CD4-positive, alpha-beta T cell treated with Interleukin-17A for 1 hour (primary cell): ENCODE measurements at regions not wholly inside any gene's neighbourhood (a gene's known extent, or its start where the extent isn't known, plus 50 kb on each side); places are given as distances from the start of the nearest gene placed in this dataset.

Source experiments
- DNase-seq: peaks from one replicate; pipeline ENCODE4 v3.0.0-alpha.2; 2020

DNA sequence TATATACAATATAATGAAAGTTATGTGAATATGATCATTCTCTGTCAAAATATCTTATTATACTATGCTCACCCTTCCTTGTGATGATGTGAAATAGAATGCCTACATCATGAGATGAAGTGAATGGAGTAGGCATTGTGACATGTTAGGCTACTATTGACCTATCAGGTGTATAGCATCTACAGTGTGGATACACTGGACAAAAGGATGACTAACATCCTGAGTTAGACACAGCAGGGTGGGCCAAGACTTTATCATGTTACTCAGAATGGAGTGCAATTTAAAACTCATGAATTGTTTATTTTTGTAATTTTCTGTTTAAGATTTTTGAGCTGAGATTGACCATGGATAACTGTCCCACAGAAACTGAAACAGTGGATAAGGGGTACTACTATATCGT lies 53.4 kb upstream of the NAV3 start:
- DNase-seq = no peak

DNA sequence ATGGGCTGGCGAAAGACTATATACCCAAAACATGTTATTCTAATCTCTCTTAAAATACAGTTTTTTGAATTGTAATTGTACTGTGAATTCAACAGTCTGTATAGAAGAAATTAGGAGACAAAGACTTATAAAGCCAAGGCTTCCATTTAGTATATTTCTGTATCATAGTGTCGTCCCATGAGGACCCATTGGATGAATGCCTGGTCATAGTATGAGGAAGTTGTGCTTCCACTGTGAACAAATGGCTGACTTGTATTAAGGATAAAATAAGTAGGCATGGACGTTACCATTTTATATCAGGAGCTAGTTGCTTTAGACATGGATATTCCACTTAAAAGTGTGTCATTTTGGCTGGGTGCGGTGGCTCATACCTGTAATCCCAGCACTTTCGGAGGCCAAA lies 55.9 kb upstream of the NAV3 start:
- no peak for DNase-seq

DNA sequence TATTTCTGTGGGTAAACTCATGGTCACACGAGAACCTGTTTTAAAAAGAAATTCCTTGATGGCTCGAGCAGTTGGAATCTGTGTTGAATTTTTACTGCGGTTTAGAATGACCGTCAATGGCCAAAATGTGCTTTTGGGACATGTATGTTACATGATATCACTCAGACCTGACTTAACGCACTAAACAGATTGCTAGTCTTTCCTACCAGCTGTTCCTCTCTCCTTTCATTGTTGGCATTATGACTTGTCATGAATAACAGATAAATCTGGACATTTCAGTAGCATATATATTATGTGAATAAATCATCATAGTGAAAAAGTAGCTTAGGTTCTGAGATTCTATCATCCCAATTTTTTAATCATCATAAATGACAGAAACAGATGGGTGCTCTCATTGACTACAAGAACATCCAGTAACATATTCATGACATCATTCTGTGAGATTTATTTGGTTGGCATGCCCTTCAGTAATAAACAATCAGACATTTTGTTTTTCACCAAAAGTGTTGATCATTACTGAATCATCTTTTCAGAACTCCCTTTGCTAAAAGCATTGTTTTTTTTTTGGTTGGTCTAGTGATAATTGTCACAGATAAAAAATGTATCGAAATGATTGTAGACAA lies 57.9 kb upstream of the NAV3 start:
- DNase-seq = no peak

DNA sequence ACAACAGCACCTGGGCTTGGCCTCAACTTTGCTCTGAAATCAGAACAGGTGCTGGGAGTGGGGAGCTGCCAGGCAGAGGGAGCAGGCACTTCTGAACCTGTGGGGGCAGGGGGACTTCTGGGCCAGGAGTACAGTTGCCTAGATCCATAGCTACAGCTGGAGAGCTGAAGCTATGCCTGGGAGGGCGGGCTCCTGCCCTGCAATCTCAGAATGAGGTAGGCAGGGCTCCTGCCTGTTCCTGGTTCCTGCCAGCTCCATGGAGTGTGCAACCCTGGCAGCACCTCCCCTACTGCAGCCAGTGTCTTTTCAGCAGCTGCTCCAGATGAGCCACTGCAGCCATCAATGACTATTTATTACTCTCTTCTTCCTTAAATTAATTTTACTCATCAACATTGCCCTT lies 62.1 kb upstream of the NAV3 start:
- no peak for DNase-seq

DNA sequence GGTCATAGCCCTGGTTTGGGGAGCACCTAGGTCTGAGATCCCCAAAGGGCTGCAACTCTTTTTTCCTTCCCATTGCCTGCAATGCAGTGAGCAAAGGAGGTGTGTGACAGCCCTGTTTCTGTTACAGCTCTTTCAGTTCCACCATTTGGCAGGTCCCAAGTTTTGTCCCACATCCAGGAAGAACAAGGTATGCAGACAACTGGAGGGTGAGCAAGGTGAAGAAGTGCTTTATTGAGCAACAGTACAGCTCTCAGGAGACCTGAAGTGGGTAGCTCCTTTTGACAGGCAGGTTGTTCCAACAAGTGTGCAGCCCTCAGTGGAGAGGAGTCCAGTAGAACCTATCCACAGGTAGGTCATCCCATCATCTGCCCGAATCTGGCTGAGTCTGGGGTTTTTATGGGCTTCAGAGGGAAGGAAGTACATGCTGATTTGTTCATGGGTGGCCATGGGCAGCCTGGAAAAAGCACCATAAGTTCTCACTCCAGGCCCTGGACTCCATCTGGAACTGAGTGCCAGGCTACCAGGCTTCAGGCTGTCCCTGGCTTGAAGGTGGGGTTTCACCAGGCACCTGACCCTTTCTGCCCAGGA lies 62.8 kb upstream of the NAV3 start:
- no peak for DNase-seq

DNA sequence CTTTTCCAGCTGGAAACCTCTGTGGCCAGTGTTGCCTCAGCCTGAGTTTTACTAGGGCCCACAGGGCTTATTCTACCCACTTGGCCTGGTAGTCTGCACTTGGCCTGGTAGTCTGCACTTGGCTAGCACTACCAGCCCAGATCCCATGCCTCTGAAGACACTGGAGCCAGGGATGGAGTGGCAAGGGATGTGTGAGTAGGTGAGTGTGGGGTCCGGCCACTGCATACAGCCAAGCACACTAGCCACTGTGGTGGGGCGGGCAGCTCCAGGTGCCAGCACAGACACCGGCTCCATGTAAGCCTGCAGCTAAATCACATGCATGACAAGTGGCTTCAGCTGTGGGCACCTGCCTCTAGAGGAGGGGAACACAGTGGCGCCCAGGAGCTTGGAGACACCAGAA lies 63.4 kb upstream of the NAV3 start:
- DNase-seq = no peak

DNA sequence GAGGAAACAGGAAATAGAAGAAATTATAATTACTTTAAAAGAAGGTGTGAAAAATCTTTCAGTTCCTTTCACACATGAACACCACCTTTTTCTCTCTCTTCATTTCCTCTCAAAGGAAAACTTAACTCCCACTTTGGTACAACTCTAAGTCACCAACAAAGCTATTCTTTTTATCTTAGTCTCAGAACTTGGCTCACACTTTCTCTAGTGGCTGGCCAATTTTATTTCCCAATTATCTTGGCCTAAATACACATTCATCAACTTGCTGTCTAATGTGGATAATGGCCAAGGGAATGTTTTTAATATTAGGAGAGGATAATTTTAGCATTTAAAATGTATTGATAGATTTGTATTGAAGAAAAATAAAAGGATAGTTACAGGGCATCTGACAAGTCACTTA lies 64.5 kb upstream of the NAV3 start:
- DNase-seq = no peak

DNA sequence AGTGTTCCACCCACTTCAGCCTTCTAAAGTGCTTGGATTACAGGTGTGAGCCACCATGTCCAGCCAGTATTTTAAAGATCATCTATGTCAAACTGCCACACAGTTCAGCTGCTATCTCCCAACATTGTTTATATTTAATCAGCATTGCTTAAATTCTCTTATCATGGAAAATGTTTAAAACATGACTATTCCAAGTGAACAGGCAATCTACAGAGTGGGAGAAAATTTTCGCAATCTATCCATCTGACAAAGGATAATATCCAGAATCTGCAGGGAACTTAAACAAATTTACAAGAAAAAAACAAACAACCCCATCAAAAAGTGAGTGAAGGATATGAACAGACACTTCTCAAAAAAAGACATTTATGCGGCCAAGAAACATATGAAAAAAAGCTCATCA lies 69.4 kb upstream of the NAV3 start:
- no peak for DNase-seq

DNA sequence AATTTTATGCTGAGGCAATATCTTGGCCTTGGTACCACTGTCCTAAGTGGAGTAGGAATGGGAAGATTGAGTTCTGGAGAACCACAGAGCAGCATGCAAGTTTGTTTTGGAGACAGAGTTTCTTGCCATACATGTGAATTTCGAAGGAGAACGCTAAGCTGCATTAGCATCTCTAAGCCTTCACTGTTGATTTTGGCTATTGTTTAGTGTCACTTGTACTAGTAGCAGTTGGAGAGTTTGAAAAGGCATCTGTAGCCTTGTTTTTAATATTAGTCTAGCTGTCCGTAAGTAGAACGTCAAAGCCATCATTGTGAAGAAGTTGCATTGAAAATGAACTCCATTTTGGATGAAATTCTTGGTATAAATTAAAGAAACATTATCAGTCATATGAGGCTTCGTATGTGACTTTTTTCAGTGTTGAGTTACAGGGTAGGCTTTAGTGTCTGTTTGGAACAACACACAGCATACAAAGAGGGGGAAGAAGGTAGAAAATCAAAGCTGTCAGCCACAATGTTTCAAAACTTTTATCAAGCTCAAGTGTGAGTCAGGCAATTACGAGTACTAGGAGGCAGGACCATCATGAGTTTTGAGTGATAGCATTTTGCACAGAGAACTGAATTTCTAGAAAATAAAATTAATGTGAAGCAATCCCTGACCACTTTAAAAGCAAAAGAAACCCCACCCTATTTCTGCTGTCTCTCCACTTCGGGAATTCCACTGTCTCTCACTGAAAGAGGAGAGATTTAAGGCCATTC lies 70.2 kb upstream of the NAV3 start:
- DNase-seq = no peak

DNA sequence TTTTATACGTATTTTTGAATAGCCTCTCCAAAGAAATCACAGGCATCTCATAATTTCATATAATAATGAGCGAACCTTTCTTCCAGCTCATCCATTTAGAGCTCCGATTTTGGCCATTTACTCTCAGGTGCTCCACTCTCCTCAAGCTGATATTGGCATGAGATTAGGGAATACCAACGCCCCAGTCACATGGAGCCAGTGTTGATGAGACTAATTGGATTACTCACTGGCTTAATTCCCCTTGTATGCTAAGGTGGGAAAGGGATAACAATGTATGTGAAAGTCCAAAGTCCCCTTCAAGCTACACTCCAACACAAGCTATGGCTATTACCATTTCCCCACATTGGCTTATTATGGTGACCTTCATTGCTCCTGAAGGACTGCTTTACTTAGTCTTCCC lies 76.6 kb upstream of the NAV3 start:
- no peak for DNase-seq

DNA sequence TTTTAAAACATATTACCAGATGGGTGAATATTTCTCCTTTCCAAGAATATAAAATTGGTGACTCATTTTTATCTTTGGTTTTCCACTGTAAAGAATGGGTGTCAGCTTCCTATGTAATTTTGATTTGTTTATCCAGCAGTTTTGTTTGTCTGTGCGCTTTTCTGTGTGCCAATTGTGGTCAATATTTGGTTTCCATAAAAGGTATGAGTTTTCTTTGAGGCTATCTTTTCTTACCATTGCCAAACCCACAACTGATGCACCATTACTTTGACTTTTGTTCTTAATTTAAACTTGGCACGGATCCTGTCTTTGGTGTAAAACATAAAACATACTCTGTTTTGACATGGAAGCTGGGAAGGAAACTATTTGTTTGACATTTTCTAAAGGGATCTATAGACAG lies 78.8 kb upstream of the NAV3 start:
- no peak for DNase-seq

DNA sequence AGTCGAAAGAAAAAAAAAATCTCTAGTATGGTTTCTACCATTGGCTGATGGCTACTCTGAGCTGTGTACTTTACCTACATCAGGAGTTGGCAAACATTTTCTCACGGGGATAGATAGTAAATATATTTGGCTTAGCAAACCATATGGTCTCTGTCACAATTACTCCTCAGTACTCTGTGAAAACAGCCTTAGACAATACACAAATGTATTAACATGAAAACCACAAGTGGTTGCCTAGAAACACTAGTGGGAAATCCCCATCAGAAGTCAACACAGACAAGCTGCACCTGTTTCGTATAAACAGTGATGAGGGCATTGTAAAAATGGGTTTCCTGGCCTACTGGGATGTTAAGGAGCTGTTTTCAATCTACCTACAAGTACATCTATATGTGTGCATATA lies 84.6 kb upstream of the NAV3 start:
- DNase-seq = peak; percentile 10

DNA sequence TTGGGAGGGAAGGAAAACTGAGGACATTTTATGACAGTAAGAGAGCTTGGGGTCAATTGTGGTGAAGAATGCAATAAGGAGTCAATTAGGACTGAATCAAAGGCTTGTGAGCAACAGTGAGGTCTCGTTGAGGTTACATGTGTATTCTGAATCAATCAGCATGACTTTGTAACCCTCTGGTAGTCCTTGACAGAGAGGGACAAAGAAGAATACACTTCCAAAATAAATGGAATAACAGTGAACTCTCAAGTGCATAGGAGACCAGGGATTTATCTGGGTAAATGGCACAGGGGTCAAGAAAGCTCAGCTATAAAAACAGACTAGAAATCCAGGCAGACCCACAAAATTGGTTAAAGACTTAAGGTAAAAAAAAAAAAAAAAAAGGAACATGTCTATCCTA lies 85.1 kb upstream of the NAV3 start:
- no peak for DNase-seq

DNA sequence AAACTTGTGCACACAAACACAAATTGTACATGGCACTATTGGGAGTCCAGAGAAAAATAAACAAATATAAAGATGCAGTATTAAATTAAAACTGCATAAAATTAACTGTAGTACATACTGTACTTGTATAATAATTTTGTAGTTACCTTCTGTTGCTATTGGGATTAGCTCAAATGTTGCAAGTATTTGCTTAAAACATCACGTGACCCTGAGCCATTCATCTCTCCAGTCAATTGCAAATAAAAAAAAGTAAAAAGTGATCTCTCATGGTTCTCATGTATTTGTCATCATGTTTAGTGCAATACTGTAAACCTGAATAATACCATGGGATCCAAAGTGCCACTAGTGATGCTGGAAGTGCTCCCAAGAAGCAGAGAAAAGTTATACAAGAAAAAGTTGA lies 88.1 kb upstream of the NAV3 start:
- no peak for DNase-seq

DNA sequence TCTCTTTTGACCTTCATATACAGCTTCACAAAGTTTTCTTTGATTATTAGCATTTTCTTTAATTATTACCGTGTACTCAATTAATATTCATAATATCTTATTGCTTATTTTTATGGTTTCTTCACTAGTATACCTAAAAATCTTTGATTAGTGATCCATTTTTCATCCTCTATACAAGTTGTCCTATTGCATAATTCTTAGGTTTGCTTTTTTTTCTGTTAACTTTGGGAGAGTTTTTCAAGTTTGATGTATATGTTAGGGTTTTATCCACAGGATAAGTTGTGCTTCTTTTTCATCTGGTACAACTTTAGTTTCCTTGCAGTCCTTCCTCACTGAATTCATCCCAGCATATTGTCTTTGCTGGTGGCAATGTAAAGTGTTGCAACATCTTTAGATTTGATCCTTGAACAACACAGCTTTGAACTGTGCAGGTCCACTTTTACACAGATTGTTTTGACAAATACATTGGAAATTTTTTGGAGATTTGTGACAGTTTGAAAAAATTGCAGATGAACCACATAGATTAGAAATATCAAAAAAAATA lies 88.6 kb upstream of the NAV3 start:
- no peak for DNase-seq

DNA sequence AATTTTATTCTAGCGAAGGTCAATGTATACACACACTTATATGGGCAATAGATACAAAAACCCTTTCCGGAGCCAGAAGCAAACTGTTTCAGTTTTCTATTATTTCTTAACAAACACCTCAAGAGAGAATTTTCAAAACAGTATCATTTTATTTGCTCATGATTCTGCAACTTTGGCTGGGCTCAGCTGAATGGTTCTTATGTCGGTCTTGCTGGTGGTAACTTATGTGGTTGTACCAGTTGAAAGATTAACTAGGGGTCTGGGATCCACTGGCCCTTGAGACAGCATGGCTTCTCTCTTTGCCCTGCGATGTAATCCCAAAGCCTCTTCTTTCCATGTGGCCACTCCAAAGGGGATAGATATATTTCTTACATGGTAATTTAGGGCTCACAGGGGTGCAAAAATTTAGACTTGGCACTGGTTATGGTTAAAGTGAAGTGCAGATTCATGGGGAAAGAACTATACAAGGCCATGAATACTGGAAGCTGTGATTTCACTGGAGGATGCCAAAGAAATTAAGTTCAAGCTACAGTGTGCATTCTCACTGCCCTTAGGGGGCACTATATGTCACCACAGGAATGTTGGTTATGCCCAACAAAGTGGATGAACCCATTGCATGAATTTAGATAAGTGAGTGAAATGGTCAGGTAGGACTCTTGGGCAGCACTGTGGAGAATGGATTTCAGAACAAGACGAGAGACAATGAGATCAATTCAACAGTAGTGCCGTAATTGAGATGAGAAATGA lies 94.3 kb upstream of the NAV3 start:
- DNase-seq = no peak

DNA sequence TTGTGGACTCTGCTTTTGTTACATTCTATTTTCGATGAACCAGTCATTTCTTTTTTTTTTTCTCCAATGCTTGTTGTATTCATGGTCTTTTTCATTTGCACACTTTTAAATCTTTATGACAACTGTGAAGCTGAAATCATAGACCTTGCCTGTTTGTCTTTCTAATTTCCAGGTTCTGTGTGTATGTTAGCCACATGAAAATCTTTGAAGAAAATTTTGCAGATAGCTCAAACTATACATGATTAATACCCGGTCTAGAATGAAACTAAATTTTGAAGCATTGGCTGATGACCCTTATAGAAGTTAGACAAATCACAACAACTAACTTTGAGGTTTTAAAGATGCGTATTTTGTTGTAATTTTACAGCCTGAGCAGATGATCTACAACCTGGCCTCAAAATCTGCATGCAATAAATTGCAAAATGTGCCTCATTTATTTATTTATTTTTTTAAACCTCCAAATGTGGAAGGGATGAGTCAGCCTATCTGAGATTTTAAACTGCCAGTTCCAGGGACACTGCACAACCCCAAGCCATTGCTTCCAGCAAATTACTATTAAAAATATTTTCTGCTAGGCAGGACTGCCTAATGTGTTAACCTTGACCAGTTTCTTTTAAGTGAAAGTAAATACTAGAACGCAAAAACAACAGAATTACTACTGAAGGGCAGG lies 96.3 kb upstream of the NAV3 start:
- no peak for DNase-seq

DNA sequence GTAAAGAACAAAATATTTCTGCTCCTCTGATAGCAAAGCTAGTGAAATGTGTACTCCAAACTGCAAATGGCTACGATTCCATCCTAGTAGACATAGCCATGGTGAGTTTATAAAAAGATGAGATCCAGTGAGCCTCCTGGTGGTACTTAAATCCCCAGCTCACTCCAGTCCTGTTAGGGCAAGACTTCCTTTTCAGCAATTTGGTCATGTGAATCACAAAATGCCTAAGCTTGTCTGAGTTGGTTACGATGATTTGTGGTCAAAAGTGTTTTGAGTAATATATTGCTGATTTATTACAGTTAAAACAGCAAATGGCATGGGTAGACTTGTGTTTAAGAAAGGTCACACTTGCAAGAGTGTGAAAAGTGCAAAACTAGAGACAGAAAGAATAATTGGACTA lies 102.7 kb upstream of the NAV3 start:
- DNase-seq = no peak

DNA sequence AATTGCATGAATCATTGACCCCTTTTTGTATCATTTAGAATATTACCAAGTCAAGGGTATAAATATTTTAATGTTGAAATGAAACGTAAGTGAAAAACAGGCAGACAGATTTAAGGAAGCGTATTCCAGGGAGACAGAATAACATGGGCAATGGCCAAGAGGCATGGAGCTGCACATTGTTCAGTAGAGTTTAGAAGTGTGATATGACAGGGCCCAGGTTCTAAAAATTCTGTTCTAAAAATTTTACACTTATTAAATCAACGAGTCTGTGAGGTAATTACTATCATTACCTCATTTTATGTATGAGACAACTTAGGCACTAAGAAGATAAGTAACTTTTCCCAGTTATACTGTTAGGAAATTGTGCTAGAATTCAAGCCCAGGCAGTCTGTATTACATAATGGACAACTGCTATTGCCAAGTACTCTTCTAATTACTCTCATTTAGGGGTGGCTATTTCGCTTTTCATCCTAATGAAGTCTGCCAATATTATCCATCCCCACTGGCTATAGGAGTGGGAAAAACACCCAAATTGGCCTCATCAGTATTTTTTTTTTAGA lies 103.2 kb upstream of the NAV3 start:
- no peak for DNase-seq

DNA sequence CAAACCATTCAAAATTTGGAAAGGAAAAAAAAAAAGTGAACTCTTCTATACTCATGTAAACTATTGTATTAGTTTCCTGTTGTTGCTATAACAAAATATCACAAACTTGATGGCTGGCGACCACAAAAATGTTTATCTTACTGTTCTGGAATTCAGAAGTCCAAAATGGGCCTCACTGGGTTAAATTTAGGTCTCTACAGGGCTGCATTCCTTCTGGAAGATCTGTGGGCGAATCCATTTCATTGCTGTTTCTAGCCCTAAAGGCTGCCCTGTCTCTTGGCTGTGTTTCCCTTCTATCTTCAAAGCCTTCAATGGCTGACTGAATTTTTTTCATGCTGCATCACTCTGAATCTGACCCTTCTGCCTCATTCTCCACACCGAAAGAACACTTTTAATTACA lies 105.1 kb upstream of the NAV3 start:
- no peak for DNase-seq

DNA sequence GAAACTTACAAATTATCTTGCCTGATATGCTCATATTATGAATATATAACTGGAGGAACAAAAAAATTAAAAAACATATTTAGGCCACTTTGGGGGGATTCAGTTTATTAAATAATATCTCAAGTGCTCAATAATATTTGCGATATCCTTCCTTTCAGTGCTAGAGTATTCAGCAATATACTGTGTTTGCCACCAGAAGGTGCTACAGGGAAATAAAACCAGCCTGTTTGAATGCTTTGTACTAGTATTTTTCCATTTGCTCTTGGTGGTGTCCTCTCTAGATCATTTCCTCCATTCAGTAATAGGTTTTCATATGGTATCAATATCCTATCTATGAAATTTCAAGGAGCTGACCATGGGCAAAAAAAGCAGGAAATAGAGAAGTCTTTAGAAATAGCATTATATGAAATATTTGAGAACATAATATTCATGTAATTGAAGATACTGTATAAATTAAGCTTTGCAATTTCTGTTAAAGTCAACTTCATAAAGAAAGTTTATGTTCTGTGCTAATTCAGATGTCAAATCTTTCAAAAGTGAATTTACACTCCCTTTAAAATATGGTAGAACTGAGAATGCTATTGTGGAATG lies 106.2 kb upstream of the NAV3 start:
- no peak for DNase-seq

DNA sequence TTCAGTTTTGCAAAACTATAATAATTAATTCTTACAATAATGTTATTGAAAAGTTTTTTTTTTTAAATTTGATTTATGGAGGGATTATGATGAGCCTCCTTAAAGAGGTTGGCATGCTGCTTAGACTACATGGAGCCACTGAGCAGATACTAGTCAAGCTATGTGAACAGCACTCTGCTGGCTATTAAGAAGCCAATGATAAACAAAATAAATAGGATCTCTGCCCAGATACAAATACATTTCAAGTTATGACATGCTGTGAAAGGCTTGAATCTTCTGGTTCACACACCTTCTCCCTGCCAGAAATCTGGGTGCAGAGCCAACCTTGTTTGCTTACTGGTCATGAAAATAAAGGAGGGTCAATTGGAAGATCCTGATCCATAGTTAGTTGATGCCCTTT lies 107.4 kb upstream of the NAV3 start:
- no peak for DNase-seq
